Embryonic facial prominence (tissue), 1 donor: ENCODE measurements at regions not wholly inside any gene's neighbourhood (a gene's known extent, or its start where the extent isn't known, plus 50 kb on each side); places are given as distances from the start of the nearest gene placed in this dataset.
"Not testable (repeated sequence)": the region's sequence is repeated elsewhere in the genome, so short reads cannot be mapped to it uniquely, and the experiment has no call there.

ENCODE experiments used
- DNase-seq: peaks from one replicate; pipeline ENCODE4 v3.0.0-alpha.2; 2016; ENCODE audit errors: extremely low spot score

GRCh38 chr1:25134307-25134706 is 98.0 kb downstream of the SYF2 start:
- no peak for DNase-seq

- DNase-seq = no peak
Measured at GRCh38 chr1:25131794-25132193, 100.5 kb downstream of the SYF2 start.

- no peak for DNase-seq
Measured at GRCh38 chr1:25130895-25131294, 101.4 kb downstream of the SYF2 start.

GRCh38 chr1:25129380-25129779 is 102.9 kb downstream of the SYF2 start:
- no peak for DNase-seq

- no peak for DNase-seq
Measured at GRCh38 chr1:25128121-25128621, 104.1 kb downstream of the SYF2 start.

- no peak for DNase-seq
Measured at GRCh38 chr1:25126562-25126961, 105.7 kb downstream of the SYF2 start.

GRCh38 chr1:25123551-25123950 is 108.8 kb downstream of the SYF2 start:
- no peak for DNase-seq

GRCh38 chr1:25122747-25123146 is 109.6 kb downstream of the SYF2 start:
- DNase-seq = no peak

- peak; percentile 45 for DNase-seq
Measured at GRCh38 chr1:25120281-25120680, 112.0 kb downstream of the SYF2 start.

GRCh38 chr1:25118546-25118945 is 113.8 kb downstream of the SYF2 start:
- DNase-seq = no peak

- DNase-seq = no peak
Measured at GRCh38 chr1:25117233-25117823, 115.0 kb downstream of the SYF2 start.

- no peak for DNase-seq
Measured at GRCh38 chr1:25116832-25117231, 115.5 kb downstream of the SYF2 start.

- not testable (repeated sequence) for DNase-seq
Measured at GRCh38 chr1:25116117-25116516, 116.2 kb downstream of the SYF2 start.

GRCh38 chr1:25113731-25114130 is 118.6 kb downstream of the SYF2 start:
- DNase-seq = no peak

- no peak for DNase-seq
Measured at GRCh38 chr1:25113086-25113485, 119.2 kb downstream of the SYF2 start.

- no peak for DNase-seq
Measured at GRCh38 chr1:25112400-25112799, 119.9 kb downstream of the SYF2 start.

GRCh38 chr1:25111706-25112105 is 120.6 kb downstream of the SYF2 start:
- no peak for DNase-seq

GRCh38 chr1:25110485-25110884 is 121.8 kb downstream of the SYF2 start:
- DNase-seq = no peak

GRCh38 chr1:25110036-25110435 is 122.3 kb downstream of the SYF2 start:
- no peak for DNase-seq

- DNase-seq = no peak
Measured at GRCh38 chr1:25109531-25109951, 122.8 kb downstream of the SYF2 start.

- no peak for DNase-seq
Measured at GRCh38 chr1:25107643-25108010, 124.7 kb downstream of the SYF2 start.

- peak; percentile 27 for DNase-seq
Measured at GRCh38 chr1:25106976-25107642, 125.2 kb downstream of the SYF2 start.

- no peak for DNase-seq
Measured at GRCh38 chr1:25106352-25106751, 126.0 kb downstream of the SYF2 start.

GRCh38 chr1:25105836-25106235 is 126.5 kb downstream of the SYF2 start:
- DNase-seq = no peak
